Panc1 (cell line): ENCODE measurements at regions not wholly inside any gene's neighbourhood (a gene's known extent, or its start where the extent isn't known, plus 50 kb on each side); places are given as distances from the start of the nearest gene placed in this dataset.

ENCODE experiments used
- ATAC-seq: fragments of 200-7000 bp; cut with Tn5 transposase; 2 replicates; pipeline ENCODE4 v1.9.1; 2020; ENCODE audit warnings: mild to moderate bottlenecking, moderate library complexity
- BruUV-seq: library from RNA; stranded (reverse); fragments of 400-500 nt; replicated peaks from 2 replicates; lab custom pipeline; 2021; lab: Mats Ljungman, UMichigan
- CTCF ChIA-PET: fragments of 300-600 bp; sonication (Branson Sonifier 250); formaldehyde crosslinking; loops from one replicate; lab custom pipeline; 2022; ENCODE audit warnings: antibody characterized with exemption; lab: Charles Lee
- POLR2A ChIA-PET: fragments of 300-600 bp; sonication (Branson Sonifier 250); formaldehyde crosslinking; loops from one replicate; lab custom pipeline; 2022; ENCODE audit warnings: antibody characterized with exemption; lab: Charles Lee
- DNase-seq: peaks from one replicate; pipeline ENCODE4 v3.0.0-alpha.2; 2010; ENCODE audit warnings: low read depth, low spot score
- H3K27ac ChIP-seq: 2 replicates; pipeline ENCODE4 v1.5.1; 2011; ENCODE audit warnings: mild to moderate bottlenecking, low read length, inconsistent platforms
- H3K27me3 ChIP-seq: fragments of 200-500 bp; sonication (Bioruptor generic); 2 replicates; pipeline ENCODE4 v1.6.0; 2014; ENCODE audit warnings: low read length, inconsistent platforms; ENCODE audit not compliant: control insufficient read depth, insufficient read depth
- H3K36me3 ChIP-seq: fragments of 200-500 bp; sonication (Bioruptor generic); 2 replicates; pipeline ENCODE4 v1.5.1; 2014; ENCODE audit warnings: inconsistent platforms, mild to moderate bottlenecking, low read length, moderate library complexity; ENCODE audit not compliant: control insufficient read depth, insufficient read depth
- H3K4me1 ChIP-seq: 2 replicates; pipeline ENCODE4 v1.5.1; 2011; ENCODE audit warnings: inconsistent platforms, mild to moderate bottlenecking, low read length, moderate library complexity; ENCODE audit not compliant: control insufficient read depth, insufficient read depth
- H3K4me3 ChIP-seq, 2 experiments: 2 replicates each; pipeline ENCODE4 v1.5.1; 2011 to 2012; ENCODE audit warnings: low read depth in 2 of 2, low read length in 2 of 2, mild to moderate bottlenecking in 2 of 2, inconsistent platforms in 1 of 2, moderate library complexity in 1 of 2
- H3K9me3 ChIP-seq: fragments of 200-500 bp; sonication (Bioruptor generic); 2 replicates; pipeline ENCODE4 v1.5.1; 2014; ENCODE audit warnings: low read depth, mild to moderate bottlenecking, inconsistent platforms, low read length, moderate library complexity; ENCODE audit not compliant: control insufficient read depth, insufficient read depth
- POLR2AphosphoS5 ChIP-seq: IDR thresholded peaks from 2 replicates; pipeline ENCODE4 v1.6.1; 2012; ENCODE audit warnings: mild to moderate bottlenecking, low read depth, low read length, moderate library complexity
- SIN3A ChIP-seq: IDR thresholded peaks from 2 replicates; pipeline ENCODE4 v1.6.1; 2012; ENCODE audit warnings: low read depth, mild to moderate bottlenecking, low read length, moderate library complexity, borderline replicate concordance; ENCODE audit not compliant: insufficient read depth
- TCF7L2 ChIP-seq: IDR thresholded peaks from 2 replicates; pipeline ENCODE4 v1.6.1; 2011; ENCODE audit warnings: mild to moderate bottlenecking, low read depth, low read length, inconsistent platforms
- in situ Hi-C: cut with HindIII; loops from 2 replicates; pipeline ENCODE4 v1.10.0; 2016; ENCODE audit warnings: low sequenced_read_pairs, low pct_unique_long_range_greater_than_20kb
- intact Hi-C: fragments of 100-400 bp; cut with micrococcal nuclease; formaldehyde crosslinking; loops from one replicate; pipeline ENCODE4 v1.10.0; 2022; ENCODE audit not compliant: unreplicated experiment
- TF ChIP-seq, protein P1 (sequence below), 2 experiments: IDR thresholded peaks; 2 replicates each; pipeline ENCODE4 v1.6.1; 2011 to 2012; ENCODE audit warnings: low read depth in 2 of 2, control low read depth in 1 of 2, low read length in 1 of 2, mild to moderate bottlenecking in 1 of 2, moderate library complexity in 1 of 2; ENCODE audit not compliant: insufficient read depth in 1 of 2
- TF ChIP-seq, protein P2 (sequence below): fragments of 450-650 bp; IDR thresholded peaks from 2 replicates; pipeline ENCODE4 v1.5.1; 2017; ENCODE audit warnings: mild to moderate bottlenecking

DNA sequence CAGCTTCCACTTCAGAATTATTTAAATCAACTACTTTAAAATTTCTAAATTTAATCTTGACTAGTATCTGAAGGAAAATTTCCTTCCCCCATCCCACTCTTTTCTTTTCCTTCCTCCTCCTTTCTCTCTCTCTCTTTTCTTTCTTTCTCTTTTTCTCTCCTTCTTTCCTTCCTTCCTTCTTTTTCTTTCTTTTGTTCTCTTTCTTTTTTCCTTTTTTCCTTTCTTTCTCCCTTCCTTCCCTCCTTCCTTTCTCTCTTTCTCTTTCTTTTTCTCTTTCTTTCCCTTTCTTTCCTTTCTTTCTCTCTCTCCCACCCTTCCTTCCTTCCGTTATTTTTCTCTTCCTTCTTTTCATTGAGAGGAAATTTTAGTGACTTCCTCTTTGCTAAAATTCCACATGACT is 132.0 kb upstream of the CDH19 start:
- no peaks in the 10 kb centered on the region for H3K9me3 ChIP-seq
- no peak overlapping the region for H3K4me3 ChIP-seq
- no peak for ATAC-seq
- no peak for TF ChIP-seq TCF7L2
- TF ChIP-seq, protein P1, sequence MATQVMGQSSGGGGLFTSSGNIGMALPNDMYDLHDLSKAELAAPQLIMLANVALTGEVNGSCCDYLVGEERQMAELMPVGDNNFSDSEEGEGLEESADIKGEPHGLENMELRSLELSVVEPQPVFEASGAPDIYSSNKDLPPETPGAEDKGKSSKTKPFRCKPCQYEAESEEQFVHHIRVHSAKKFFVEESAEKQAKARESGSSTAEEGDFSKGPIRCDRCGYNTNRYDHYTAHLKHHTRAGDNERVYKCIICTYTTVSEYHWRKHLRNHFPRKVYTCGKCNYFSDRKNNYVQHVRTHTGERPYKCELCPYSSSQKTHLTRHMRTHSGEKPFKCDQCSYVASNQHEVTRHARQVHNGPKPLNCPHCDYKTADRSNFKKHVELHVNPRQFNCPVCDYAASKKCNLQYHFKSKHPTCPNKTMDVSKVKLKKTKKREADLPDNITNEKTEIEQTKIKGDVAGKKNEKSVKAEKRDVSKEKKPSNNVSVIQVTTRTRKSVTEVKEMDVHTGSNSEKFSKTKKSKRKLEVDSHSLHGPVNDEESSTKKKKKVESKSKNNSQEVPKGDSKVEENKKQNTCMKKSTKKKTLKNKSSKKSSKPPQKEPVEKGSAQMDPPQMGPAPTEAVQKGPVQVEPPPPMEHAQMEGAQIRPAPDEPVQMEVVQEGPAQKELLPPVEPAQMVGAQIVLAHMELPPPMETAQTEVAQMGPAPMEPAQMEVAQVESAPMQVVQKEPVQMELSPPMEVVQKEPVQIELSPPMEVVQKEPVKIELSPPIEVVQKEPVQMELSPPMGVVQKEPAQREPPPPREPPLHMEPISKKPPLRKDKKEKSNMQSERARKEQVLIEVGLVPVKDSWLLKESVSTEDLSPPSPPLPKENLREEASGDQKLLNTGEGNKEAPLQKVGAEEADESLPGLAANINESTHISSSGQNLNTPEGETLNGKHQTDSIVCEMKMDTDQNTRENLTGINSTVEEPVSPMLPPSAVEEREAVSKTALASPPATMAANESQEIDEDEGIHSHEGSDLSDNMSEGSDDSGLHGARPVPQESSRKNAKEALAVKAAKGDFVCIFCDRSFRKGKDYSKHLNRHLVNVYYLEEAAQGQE (IDR thresholded peaks at IDR 0.05; ENCODE audit: insufficient read depth in 1 of 2, low read depth in 2 of 2, low read length in 1 of 2) = no peak
- no peak for TF ChIP-seq SIN3A
- TF ChIP-seq, protein P2, sequence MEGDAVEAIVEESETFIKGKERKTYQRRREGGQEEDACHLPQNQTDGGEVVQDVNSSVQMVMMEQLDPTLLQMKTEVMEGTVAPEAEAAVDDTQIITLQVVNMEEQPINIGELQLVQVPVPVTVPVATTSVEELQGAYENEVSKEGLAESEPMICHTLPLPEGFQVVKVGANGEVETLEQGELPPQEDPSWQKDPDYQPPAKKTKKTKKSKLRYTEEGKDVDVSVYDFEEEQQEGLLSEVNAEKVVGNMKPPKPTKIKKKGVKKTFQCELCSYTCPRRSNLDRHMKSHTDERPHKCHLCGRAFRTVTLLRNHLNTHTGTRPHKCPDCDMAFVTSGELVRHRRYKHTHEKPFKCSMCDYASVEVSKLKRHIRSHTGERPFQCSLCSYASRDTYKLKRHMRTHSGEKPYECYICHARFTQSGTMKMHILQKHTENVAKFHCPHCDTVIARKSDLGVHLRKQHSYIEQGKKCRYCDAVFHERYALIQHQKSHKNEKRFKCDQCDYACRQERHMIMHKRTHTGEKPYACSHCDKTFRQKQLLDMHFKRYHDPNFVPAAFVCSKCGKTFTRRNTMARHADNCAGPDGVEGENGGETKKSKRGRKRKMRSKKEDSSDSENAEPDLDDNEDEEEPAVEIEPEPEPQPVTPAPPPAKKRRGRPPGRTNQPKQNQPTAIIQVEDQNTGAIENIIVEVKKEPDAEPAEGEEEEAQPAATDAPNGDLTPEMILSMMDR = no peak
- no peak for TF ChIP-seq POLR2AphosphoS5
- no peak for DNase-seq
- POLR2A ChIA-PET = no interaction called here
- no peaks in the 10 kb centered on the region for H3K4me1 ChIP-seq
- H3K27ac ChIP-seq = no peak overlapping the region
- no peaks in the 10 kb centered on the region for H3K27me3 ChIP-seq
- no peaks in the 10 kb centered on the region for H3K36me3 ChIP-seq
- no TSS peak for BruUV-seq
- in situ Hi-C loops (no loop called here), intact Hi-C loops (no loop called here)
- CTCF ChIA-PET = no interaction called here

DNA sequence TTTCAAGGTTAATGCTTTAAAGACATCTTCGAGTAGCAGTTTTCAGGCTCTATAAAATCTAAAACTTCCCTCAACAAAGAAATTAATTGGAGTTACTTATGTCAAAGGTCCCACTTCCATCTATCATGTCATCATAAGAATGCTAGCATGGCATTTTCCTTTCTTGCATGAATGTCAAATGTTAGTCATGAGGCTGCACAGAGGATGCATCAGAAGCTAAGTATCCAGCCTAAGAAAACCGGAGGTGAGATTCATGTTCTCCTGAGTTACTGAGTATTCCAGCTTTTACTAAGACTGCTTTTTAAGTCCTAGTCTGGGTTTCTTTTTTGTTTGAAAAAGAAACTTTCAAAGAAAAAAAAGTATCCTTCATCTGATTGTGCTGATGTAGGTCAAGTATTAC is 130.6 kb upstream of the CDH19 start:
- no peak overlapping the region for H3K4me3 ChIP-seq
- H3K27me3 ChIP-seq = no peaks in the 10 kb centered on the region
- no peak for ATAC-seq
- POLR2A ChIA-PET = no interaction called here
- in situ Hi-C loops (no loop called here), intact Hi-C loops (no loop called here)
- no TSS peak for BruUV-seq
- TF ChIP-seq, protein P2 = no peak
- TF ChIP-seq TCF7L2 (no peak), SIN3A (no peak), POLR2AphosphoS5 (no peak)
- TF ChIP-seq, protein P1 (IDR thresholded peaks at IDR 0.05; ENCODE audit: insufficient read depth in 1 of 2, low read depth in 2 of 2, low read length in 1 of 2) = no peak
- CTCF ChIA-PET = no interaction called here
- H3K27ac ChIP-seq = no peak overlapping the region
- H3K4me1 ChIP-seq = no peaks in the 10 kb centered on the region
- H3K36me3 ChIP-seq = no peaks in the 10 kb centered on the region
- no peaks in the 10 kb centered on the region for H3K9me3 ChIP-seq
- no peak for DNase-seq
